Gastroesophageal sphincter (tissue), 4 donors: ENCODE measurements at regions not wholly inside any gene's neighbourhood (a gene's known extent, or its start where the extent isn't known, plus 50 kb on each side); places are given as distances from the start of the nearest gene placed in this dataset.

Source experiments
- ATAC-seq: fragments of 150-250 bp; one replicate; pipeline ENCODE4 v1.9.1; 2016; ENCODE audit warnings: mild to moderate bottlenecking, moderate library complexity
- H3K27ac ChIP-seq, 4 donors: fragments of 200-600 bp; sonication (generic) in 3 of 4; 1 replicate in 3 of 4; 2 replicates in 1 of 4; pipeline ENCODE4 v1.5.1; 2016 to 2019
- H3K27me3 ChIP-seq: fragments of 200-600 bp; sonication (generic); one replicate; pipeline ENCODE4 v1.5.1; 2019
- H3K36me3 ChIP-seq, 2 donors: fragments of 200-600 bp; sonication (generic); one replicate each; pipeline ENCODE4 v1.5.1; 2019; ENCODE audit warnings: control low read depth in 1 of 2
- H3K4me1 ChIP-seq, 3 donors: fragments of 200-600 bp; sonication (generic); 1 replicate in 2 of 3; 2 replicates in 1 of 3; pipeline ENCODE4 v1.5.1; 2016 to 2019; ENCODE audit warnings: control low read depth in 2 of 3
- H3K4me3 ChIP-seq, 2 donors: fragments of 200-600 bp; sonication (generic); one replicate each; pipeline ENCODE4 v1.5.1; 2019; ENCODE audit warnings: mild to moderate bottlenecking in 1 of 2, moderate library complexity in 1 of 2
- H3K9me3 ChIP-seq, 3 donors: fragments of 200-600 bp; sonication (generic); one replicate each; pipeline ENCODE4 v1.5.1; 2017 to 2019; ENCODE audit warnings: control low read depth in 2 of 3
- CTCF ChIP-seq, 4 experiments: fragments of 200-600 bp in 2 of 4; fragments of 450-650 bp in 2 of 4; sonication (generic) in 1 of 4; IDR thresholded peaks; one replicate each; pipeline ENCODE4 v1.5.1; 2017 to 2019; ENCODE audit warnings: antibody characterized with exemption in 4 of 4, mild to moderate bottlenecking in 2 of 4, moderate library complexity in 2 of 4
- EP300 ChIP-seq: sonication (generic); formaldehyde crosslinking; IDR thresholded peaks from one replicate; pipeline ENCODE4 v1.6.1; 2017; ENCODE audit warnings: antibody characterized with exemption, mild to moderate bottlenecking
- POLR2A ChIP-seq, 2 donors: fragments of 450-650 bp; IDR thresholded peaks; one replicate each; pipeline ENCODE4 v1.6.1; 2017; ENCODE audit warnings: antibody characterized with exemption in 2 of 2, mild to moderate bottlenecking in 2 of 2, moderate library complexity in 1 of 2
- POLR2AphosphoS5 ChIP-seq: sonication (generic); formaldehyde crosslinking; IDR thresholded peaks from one replicate; pipeline ENCODE4 v1.6.1; 2017; ENCODE audit warnings: antibody characterized with exemption
- WGBS, 2 donors: methylation state at CpG; one replicate each; pipeline ENCODE4 v1.1.5; 2018; ENCODE audit warnings: low coverage in 1 of 2; 5-methylcytosine and 5-hydroxymethylcytosine counted together

GRCh38 chr13:47064381-47064780, 167.5 kb upstream of the HTR2A start:
- 57 to 85% methylated on average over 1 to 2 of the region's 2 CpGs for WGBS, 2 donors
- TF ChIP-seq CTCF (IDR thresholded peaks at IDR 0.05) (no peak), EP300 (no peak), POLR2AphosphoS5 (no peak), POLR2A (IDR thresholded peaks at IDR 0.05) (no peak)

DNA sequence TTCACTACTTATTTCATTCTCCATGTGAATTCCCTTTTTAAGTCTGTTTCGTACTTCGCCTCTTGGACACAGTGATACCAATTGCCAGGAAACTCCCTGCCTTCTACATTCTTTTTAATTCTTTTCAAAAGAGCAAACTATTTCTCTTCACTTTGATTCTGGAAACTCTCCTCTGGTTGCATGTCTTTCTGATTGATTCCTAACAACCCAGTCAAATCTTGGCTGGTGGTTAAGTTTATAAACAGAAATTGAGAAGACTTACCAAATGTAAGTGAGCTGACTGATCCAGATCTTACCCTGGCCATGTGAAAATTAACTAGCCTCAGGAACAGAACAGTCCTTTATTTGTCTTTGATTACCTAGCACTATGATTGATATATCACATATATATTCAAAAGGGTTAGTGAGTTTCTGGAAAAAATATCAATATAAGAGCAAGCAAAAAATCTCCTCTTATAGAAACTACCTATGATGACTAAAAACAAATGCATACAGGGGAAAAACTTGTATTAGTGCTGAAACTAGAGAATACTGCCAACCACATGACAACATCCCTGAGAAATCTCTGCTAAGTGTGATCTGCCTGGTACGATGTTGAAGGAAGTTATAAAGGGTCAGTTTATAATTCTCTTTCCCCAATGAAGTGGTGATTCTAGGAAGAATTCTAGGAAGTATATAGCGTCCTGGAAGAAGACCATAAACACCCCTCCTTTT, 152.6 kb upstream of the HTR2A start:
- H3K4me1 ChIP-seq = peaks cover 0 to 12% (median 0%) of the 10 kb centered on the region in 3 donors
- H3K9me3 ChIP-seq = no peaks in the 10 kb centered on the region
- 29 to 44% methylated on average over 4 of the region's 4 CpGs for WGBS, 2 donors
- TF ChIP-seq POLR2A (IDR thresholded peaks at IDR 0.05) (no peak), EP300 (no peak), CTCF (IDR thresholded peaks at IDR 0.05) (no peak), POLR2AphosphoS5 (no peak)
- H3K27me3 ChIP-seq = no peaks in the 10 kb centered on the region
- no peak overlapping the region for H3K27ac ChIP-seq
- no peaks in the 10 kb centered on the region for H3K36me3 ChIP-seq
- H3K4me3 ChIP-seq = no peak overlapping the region
- ATAC-seq = no peak

More at GRCh38 chr13:47064381-47064780, 167.5 kb upstream of the HTR2A start:
- Histone ChIP-seq H3K4me1 (no peaks in the 10 kb centered on the region), H3K36me3 (no peaks in the 10 kb centered on the region), H3K9me3 (peaks cover 0 to 23% (median 0%) of the 10 kb centered on the region in 3 donors), H3K27me3 (no peaks in the 10 kb centered on the region), H3K4me3 (no peak overlapping the region), H3K27ac (no peak overlapping the region)
- ATAC-seq = no peak

GRCh38 chr13:47046706-47047105, 149.9 kb upstream of the HTR2A start:
- no peak for TF ChIP-seq POLR2A (IDR thresholded peaks at IDR 0.05)
- TF ChIP-seq EP300 = no peak
- TF ChIP-seq CTCF (IDR thresholded peaks at IDR 0.05) = no peak
- no peak for TF ChIP-seq POLR2AphosphoS5
- WGBS, 2 donors = 69 to 72% methylated on average over 2 of the region's 2 CpGs
- ATAC-seq = no peak
- Histone ChIP-seq H3K36me3 (no peaks in the 10 kb centered on the region), H3K4me1 (peaks cover 0 to 12% (median 0%) of the 10 kb centered on the region in 3 donors), H3K27me3 (no peaks in the 10 kb centered on the region), H3K4me3 (no peak overlapping the region), H3K9me3 (no peaks in the 10 kb centered on the region), H3K27ac (no peak overlapping the region)

GRCh38 chr13:47044842-47045241, 148.0 kb upstream of the HTR2A start:
- no peak for ATAC-seq
- TF ChIP-seq EP300 (no peak), POLR2AphosphoS5 (no peak), POLR2A (IDR thresholded peaks at IDR 0.05) (no peak), CTCF (IDR thresholded peaks at IDR 0.05) (no peak)
- Histone ChIP-seq H3K4me1 (peaks cover 0 to 11% (median 0%) of the 10 kb centered on the region in 3 donors), H3K27ac (no peak overlapping the region), H3K27me3 (no peaks in the 10 kb centered on the region), H3K36me3 (no peaks in the 10 kb centered on the region), H3K9me3 (no peaks in the 10 kb centered on the region), H3K4me3 (no peak overlapping the region)
- WGBS, 2 donors = 72 to 87% methylated on average over 2 of the region's 2 CpGs

DNA sequence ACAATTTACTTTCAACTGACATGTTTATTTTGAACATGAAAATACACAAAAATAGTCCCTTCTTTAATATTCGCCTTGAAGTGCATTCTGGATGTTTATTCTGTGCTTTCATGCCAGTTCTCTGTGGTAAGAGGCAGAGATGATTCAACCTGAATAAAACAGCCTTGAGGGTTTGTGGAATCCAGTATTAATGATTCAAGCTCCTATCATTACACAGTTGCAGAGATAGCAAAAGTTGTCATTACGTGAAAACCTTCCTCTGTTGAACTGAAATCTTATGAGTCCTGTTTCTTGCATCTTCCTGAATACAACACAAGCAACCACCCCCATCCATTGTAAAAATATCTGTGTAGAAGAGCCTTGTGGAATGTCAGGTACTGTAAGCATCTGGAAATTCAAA, 142.3 kb upstream of the HTR2A start:
- ATAC-seq = no peak

More for the DNA sequence above, 142.3 kb upstream of the HTR2A start:
- WGBS, 2 donors = 78 to 86% methylated on average over 2 of the region's 2 CpGs
- Histone ChIP-seq H3K9me3 (no peaks in the 10 kb centered on the region), H3K27me3 (no peaks in the 10 kb centered on the region), H3K4me1 (no peaks in the 10 kb centered on the region), H3K36me3 (no peaks in the 10 kb centered on the region), H3K4me3 (no peak overlapping the region), H3K27ac (no peak overlapping the region)
- no peak for TF ChIP-seq EP300
- no peak for TF ChIP-seq POLR2A (IDR thresholded peaks at IDR 0.05)
- TF ChIP-seq POLR2AphosphoS5 = no peak
- TF ChIP-seq CTCF (IDR thresholded peaks at IDR 0.05) = no peak
